Panc1 (cell line): ENCODE measurements at regions not wholly inside any gene's neighbourhood (a gene's known extent, or its start where the extent isn't known, plus 50 kb on each side); places are given as distances from the start of the nearest gene placed in this dataset.
"Not testable (repeated sequence)": the region's sequence is repeated elsewhere in the genome, so short reads cannot be mapped to it uniquely, and the experiment has no call there.

Experiments used
- ATAC-seq: fragments of 200-7000 bp; cut with Tn5 transposase; 2 replicates; pipeline ENCODE4 v1.9.1; 2020; ENCODE audit warnings: mild to moderate bottlenecking, moderate library complexity
- BruUV-seq: library from RNA; stranded (reverse); fragments of 400-500 nt; replicated peaks from 2 replicates; lab custom pipeline; 2021; lab: Mats Ljungman, UMichigan
- CTCF ChIA-PET: fragments of 300-600 bp; sonication (Branson Sonifier 250); formaldehyde crosslinking; loops from one replicate; lab custom pipeline; 2022; ENCODE audit warnings: antibody characterized with exemption; lab: Charles Lee
- POLR2A ChIA-PET: fragments of 300-600 bp; sonication (Branson Sonifier 250); formaldehyde crosslinking; loops from one replicate; lab custom pipeline; 2022; ENCODE audit warnings: antibody characterized with exemption; lab: Charles Lee
- DNase-seq: peaks from one replicate; pipeline ENCODE4 v3.0.0-alpha.2; 2010; ENCODE audit warnings: low read depth, low spot score
- H3K27ac ChIP-seq: 2 replicates; pipeline ENCODE4 v1.5.1; 2011; ENCODE audit warnings: mild to moderate bottlenecking, low read length, inconsistent platforms
- H3K27me3 ChIP-seq: fragments of 200-500 bp; sonication (Bioruptor generic); 2 replicates; pipeline ENCODE4 v1.6.0; 2014; ENCODE audit warnings: low read length, inconsistent platforms; ENCODE audit not compliant: control insufficient read depth, insufficient read depth
- H3K36me3 ChIP-seq: fragments of 200-500 bp; sonication (Bioruptor generic); 2 replicates; pipeline ENCODE4 v1.5.1; 2014; ENCODE audit warnings: inconsistent platforms, mild to moderate bottlenecking, low read length, moderate library complexity; ENCODE audit not compliant: control insufficient read depth, insufficient read depth
- H3K4me1 ChIP-seq: 2 replicates; pipeline ENCODE4 v1.5.1; 2011; ENCODE audit warnings: inconsistent platforms, mild to moderate bottlenecking, low read length, moderate library complexity; ENCODE audit not compliant: control insufficient read depth, insufficient read depth
- H3K4me3 ChIP-seq, 2 experiments: 2 replicates each; pipeline ENCODE4 v1.5.1; 2011 to 2012; ENCODE audit warnings: low read depth in 2 of 2, low read length in 2 of 2, mild to moderate bottlenecking in 2 of 2, inconsistent platforms in 1 of 2, moderate library complexity in 1 of 2
- H3K9me3 ChIP-seq: fragments of 200-500 bp; sonication (Bioruptor generic); 2 replicates; pipeline ENCODE4 v1.5.1; 2014; ENCODE audit warnings: low read depth, mild to moderate bottlenecking, inconsistent platforms, low read length, moderate library complexity; ENCODE audit not compliant: control insufficient read depth, insufficient read depth
- POLR2AphosphoS5 ChIP-seq: IDR thresholded peaks from 2 replicates; pipeline ENCODE4 v1.6.1; 2012; ENCODE audit warnings: mild to moderate bottlenecking, low read depth, low read length, moderate library complexity
- SIN3A ChIP-seq: IDR thresholded peaks from 2 replicates; pipeline ENCODE4 v1.6.1; 2012; ENCODE audit warnings: low read depth, mild to moderate bottlenecking, low read length, moderate library complexity, borderline replicate concordance; ENCODE audit not compliant: insufficient read depth
- TCF7L2 ChIP-seq: IDR thresholded peaks from 2 replicates; pipeline ENCODE4 v1.6.1; 2011; ENCODE audit warnings: mild to moderate bottlenecking, low read depth, low read length, inconsistent platforms
- in situ Hi-C: cut with HindIII; loops from 2 replicates; pipeline ENCODE4 v1.10.0; 2016; ENCODE audit warnings: low sequenced_read_pairs, low pct_unique_long_range_greater_than_20kb
- intact Hi-C: fragments of 100-400 bp; cut with micrococcal nuclease; formaldehyde crosslinking; loops from one replicate; pipeline ENCODE4 v1.10.0; 2022; ENCODE audit not compliant: unreplicated experiment
- TF ChIP-seq, protein P1 (sequence below): fragments of 450-650 bp; IDR thresholded peaks from 2 replicates; pipeline ENCODE4 v1.5.1; 2017; ENCODE audit warnings: mild to moderate bottlenecking
- TF ChIP-seq, protein P2 (sequence below), 2 experiments: IDR thresholded peaks; 2 replicates each; pipeline ENCODE4 v1.6.1; 2011 to 2012; ENCODE audit warnings: low read depth in 2 of 2, control low read depth in 1 of 2, low read length in 1 of 2, mild to moderate bottlenecking in 1 of 2, moderate library complexity in 1 of 2; ENCODE audit not compliant: insufficient read depth in 1 of 2

DNA sequence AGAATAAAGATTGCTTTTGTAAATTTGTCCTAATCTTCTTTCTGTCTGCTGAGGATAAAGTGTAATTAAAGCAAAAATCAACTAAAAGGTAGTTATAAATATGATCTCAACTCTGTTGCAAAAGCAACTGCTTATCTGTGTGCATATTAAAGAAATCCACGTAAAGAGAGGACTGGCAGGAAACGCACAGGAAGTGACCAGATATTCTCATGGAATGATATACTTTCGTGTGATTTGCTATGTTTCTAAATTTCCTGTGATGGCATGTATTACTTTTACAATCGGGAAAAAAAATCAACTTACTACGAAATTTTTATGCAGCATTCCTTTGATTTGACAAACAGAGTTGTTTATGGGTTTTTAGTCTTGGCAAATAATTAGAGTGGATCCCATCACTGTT, 75.4 kb downstream of the RGS2 start:
- Histone ChIP-seq H3K27me3 (no peaks in the 10 kb centered on the region), H3K4me1 (no peaks in the 10 kb centered on the region), H3K36me3 (no peaks in the 10 kb centered on the region), H3K9me3 (no peaks in the 10 kb centered on the region), H3K27ac (no peak overlapping the region), H3K4me3 (no peak overlapping the region)
- BruUV-seq = no TSS peak
- no peak for DNase-seq
- CTCF ChIA-PET = no interaction called here
- no peak for ATAC-seq
- TF ChIP-seq, protein P1, sequence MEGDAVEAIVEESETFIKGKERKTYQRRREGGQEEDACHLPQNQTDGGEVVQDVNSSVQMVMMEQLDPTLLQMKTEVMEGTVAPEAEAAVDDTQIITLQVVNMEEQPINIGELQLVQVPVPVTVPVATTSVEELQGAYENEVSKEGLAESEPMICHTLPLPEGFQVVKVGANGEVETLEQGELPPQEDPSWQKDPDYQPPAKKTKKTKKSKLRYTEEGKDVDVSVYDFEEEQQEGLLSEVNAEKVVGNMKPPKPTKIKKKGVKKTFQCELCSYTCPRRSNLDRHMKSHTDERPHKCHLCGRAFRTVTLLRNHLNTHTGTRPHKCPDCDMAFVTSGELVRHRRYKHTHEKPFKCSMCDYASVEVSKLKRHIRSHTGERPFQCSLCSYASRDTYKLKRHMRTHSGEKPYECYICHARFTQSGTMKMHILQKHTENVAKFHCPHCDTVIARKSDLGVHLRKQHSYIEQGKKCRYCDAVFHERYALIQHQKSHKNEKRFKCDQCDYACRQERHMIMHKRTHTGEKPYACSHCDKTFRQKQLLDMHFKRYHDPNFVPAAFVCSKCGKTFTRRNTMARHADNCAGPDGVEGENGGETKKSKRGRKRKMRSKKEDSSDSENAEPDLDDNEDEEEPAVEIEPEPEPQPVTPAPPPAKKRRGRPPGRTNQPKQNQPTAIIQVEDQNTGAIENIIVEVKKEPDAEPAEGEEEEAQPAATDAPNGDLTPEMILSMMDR = no peak
- TF ChIP-seq TCF7L2 = no peak
- TF ChIP-seq POLR2AphosphoS5 = no peak
- in situ Hi-C loops = no loop called here
- POLR2A ChIA-PET = no interaction called here
- intact Hi-C loops = no loop called here

DNA sequence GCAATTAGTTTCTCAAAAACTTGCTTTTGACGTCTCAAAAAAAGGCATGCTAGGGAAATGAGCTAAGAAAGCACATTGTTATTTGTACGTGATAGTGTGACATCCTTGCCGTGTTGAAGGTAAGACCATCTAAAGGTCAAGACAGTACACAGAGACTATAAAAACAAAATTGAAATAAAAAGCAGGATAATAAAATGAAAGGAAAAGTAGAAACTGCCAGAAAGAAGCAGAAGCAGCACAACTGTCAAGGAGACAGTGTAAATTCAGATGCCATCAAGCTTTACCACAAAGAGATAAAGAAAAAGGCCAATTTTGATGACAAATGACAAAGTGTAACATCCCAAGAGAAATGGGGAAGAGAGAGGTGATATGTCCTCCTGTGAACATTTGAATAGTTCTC, 76.5 kb downstream of the RGS2 start:
- CTCF ChIA-PET, ATAC-seq, H3K4me3 ChIP-seq, H3K27ac ChIP-seq, H3K4me1 ChIP-seq, intact Hi-C loops, POLR2A ChIA-PET, DNase-seq, H3K9me3 ChIP-seq, H3K36me3 ChIP-seq, H3K27me3 ChIP-seq, BruUV-seq, in situ Hi-C loops: not testable (repeated sequence)

DNA sequence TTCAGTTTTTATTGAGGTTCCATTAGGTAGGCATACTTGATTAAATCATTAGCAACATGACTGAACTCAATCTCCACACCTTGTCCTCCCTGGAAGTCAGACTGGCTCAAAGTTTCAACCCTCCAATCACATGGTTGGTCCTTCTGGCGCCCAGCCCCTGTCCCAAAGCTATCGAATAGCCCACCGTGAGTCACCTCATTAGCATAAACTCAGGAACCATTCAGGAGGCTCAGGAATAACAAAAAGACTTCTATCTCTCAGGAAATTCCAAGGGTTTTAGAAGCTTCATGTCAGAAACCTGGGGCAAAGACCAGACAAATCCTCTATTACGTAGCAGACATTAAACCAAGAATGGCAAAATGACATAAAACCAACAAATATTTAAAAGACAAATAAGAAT, 78.6 kb downstream of the RGS2 start:
- ChIA-PET POLR2A (no interaction called here), CTCF (no interaction called here)
- no peak for ATAC-seq
- no peaks in the 10 kb centered on the region for H3K4me1 ChIP-seq
- intact Hi-C loops = no loop called here
- no peaks in the 10 kb centered on the region for H3K27me3 ChIP-seq
- TF ChIP-seq, protein P1 = no peak
- TF ChIP-seq SIN3A (no peak), TCF7L2 (no peak), POLR2AphosphoS5 (no peak)
- TF ChIP-seq, protein P2, sequence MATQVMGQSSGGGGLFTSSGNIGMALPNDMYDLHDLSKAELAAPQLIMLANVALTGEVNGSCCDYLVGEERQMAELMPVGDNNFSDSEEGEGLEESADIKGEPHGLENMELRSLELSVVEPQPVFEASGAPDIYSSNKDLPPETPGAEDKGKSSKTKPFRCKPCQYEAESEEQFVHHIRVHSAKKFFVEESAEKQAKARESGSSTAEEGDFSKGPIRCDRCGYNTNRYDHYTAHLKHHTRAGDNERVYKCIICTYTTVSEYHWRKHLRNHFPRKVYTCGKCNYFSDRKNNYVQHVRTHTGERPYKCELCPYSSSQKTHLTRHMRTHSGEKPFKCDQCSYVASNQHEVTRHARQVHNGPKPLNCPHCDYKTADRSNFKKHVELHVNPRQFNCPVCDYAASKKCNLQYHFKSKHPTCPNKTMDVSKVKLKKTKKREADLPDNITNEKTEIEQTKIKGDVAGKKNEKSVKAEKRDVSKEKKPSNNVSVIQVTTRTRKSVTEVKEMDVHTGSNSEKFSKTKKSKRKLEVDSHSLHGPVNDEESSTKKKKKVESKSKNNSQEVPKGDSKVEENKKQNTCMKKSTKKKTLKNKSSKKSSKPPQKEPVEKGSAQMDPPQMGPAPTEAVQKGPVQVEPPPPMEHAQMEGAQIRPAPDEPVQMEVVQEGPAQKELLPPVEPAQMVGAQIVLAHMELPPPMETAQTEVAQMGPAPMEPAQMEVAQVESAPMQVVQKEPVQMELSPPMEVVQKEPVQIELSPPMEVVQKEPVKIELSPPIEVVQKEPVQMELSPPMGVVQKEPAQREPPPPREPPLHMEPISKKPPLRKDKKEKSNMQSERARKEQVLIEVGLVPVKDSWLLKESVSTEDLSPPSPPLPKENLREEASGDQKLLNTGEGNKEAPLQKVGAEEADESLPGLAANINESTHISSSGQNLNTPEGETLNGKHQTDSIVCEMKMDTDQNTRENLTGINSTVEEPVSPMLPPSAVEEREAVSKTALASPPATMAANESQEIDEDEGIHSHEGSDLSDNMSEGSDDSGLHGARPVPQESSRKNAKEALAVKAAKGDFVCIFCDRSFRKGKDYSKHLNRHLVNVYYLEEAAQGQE (IDR thresholded peaks at IDR 0.05; ENCODE audit: insufficient read depth in 1 of 2, low read depth in 2 of 2, low read length in 1 of 2) = no peak
- DNase-seq = no peak
- H3K9me3 ChIP-seq = no peaks in the 10 kb centered on the region
- no peak overlapping the region for H3K27ac ChIP-seq
- BruUV-seq = no TSS peak
- H3K4me3 ChIP-seq = no peak overlapping the region
- no peaks in the 10 kb centered on the region for H3K36me3 ChIP-seq
- in situ Hi-C loops = no loop called here
